ENCODE measurements at regions not wholly inside any gene's neighbourhood (a gene's known extent, or its start where the extent isn't known, plus 50 kb on each side); places are given as distances from the start of the nearest gene placed in this dataset.
A peak's percentile ranks its signal among the peaks of the same experiment; 100 is the strongest.

DNA sequence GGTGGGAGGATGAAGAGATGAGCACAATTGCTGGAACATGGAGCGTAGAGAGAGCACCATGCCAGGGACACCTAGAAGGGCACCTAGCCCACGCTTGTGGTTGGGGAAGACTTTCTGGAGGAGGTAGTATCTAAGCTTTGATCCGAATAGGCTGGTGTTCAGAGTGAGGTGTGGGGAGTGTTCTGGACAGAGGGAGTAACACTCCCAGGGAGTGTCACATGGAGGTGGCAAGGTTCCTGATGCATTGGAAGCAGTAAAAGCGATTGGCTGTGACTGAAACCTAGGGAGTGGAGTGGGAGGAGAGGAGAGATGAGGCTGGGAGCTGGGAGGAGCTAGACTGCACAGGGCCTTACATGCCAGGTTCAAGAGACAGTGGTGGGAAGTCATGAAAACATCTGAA lies 188.0 kb upstream of the NCAM1 start:
- Mint-ChIP-seq H3K9me3 (no peaks in the 10 kb centered on the region), H3K27ac (ENCODE audit: unreplicated experiment) (peak overlapping the region; percentile 21), H3K27me3 (ENCODE audit: low read depth) (no peaks in the 10 kb centered on the region), H3K4me3 (no peak overlapping the region), H3K36me3 (ENCODE audit: low read depth) (no peaks in the 10 kb centered on the region), H3K4me1 (peaks cover 9% of the 10 kb centered on the region)
- TF ChIP-seq, protein P1, sequence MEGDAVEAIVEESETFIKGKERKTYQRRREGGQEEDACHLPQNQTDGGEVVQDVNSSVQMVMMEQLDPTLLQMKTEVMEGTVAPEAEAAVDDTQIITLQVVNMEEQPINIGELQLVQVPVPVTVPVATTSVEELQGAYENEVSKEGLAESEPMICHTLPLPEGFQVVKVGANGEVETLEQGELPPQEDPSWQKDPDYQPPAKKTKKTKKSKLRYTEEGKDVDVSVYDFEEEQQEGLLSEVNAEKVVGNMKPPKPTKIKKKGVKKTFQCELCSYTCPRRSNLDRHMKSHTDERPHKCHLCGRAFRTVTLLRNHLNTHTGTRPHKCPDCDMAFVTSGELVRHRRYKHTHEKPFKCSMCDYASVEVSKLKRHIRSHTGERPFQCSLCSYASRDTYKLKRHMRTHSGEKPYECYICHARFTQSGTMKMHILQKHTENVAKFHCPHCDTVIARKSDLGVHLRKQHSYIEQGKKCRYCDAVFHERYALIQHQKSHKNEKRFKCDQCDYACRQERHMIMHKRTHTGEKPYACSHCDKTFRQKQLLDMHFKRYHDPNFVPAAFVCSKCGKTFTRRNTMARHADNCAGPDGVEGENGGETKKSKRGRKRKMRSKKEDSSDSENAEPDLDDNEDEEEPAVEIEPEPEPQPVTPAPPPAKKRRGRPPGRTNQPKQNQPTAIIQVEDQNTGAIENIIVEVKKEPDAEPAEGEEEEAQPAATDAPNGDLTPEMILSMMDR (conservative IDR thresholded peaks at IDR 0.05) = no peak
- no peak for DNase-seq (ENCODE audit: low read depth, low spot score)

- TF ChIP-seq, protein P1 (conservative IDR thresholded peaks at IDR 0.05) = no peak
- Mint-ChIP-seq H3K4me1 (peaks cover 4% of the 10 kb centered on the region), H3K27ac (ENCODE audit: unreplicated experiment) (no peak overlapping the region), H3K27me3 (ENCODE audit: low read depth) (no peaks in the 10 kb centered on the region), H3K4me3 (no peak overlapping the region), H3K36me3 (ENCODE audit: low read depth) (no peaks in the 10 kb centered on the region), H3K9me3 (no peaks in the 10 kb centered on the region)
- no peak for DNase-seq (ENCODE audit: low read depth, low spot score)
These were observed 184.4 kb upstream of the NCAM1 start for GRCh38 chr11:112776834-112777233.

- Mint-ChIP-seq H3K4me3 (no peak overlapping the region), H3K36me3 (ENCODE audit: low read depth) (no peaks in the 10 kb centered on the region), H3K27ac (ENCODE audit: unreplicated experiment) (peak overlapping the region; percentile 54), H3K4me1 (peaks cover 4% of the 10 kb centered on the region), H3K27me3 (ENCODE audit: low read depth) (no peaks in the 10 kb centered on the region), H3K9me3 (no peaks in the 10 kb centered on the region)
- DNase-seq (ENCODE audit: low read depth, low spot score) = no peak
- TF ChIP-seq, protein P1 (conservative IDR thresholded peaks at IDR 0.05) = no peak
These were observed 183.9 kb upstream of the NCAM1 start for GRCh38 chr11:112777283-112777751.

GRCh38 chr11:112778091-112778876 lies 182.9 kb upstream of the NCAM1 start:
- Mint-ChIP-seq H3K4me3 (no peak overlapping the region), H3K27ac (ENCODE audit: unreplicated experiment) (no peak overlapping the region), H3K36me3 (ENCODE audit: low read depth) (no peaks in the 10 kb centered on the region), H3K9me3 (no peaks in the 10 kb centered on the region), H3K27me3 (ENCODE audit: low read depth) (no peaks in the 10 kb centered on the region), H3K4me1 (peaks cover 4% of the 10 kb centered on the region)
- DNase-seq (ENCODE audit: low read depth, low spot score) = no peak
- TF ChIP-seq, protein P1 (conservative IDR thresholded peaks at IDR 0.05) = no peak

- no peak overlapping the region for H3K27ac Mint-ChIP-seq (ENCODE audit: unreplicated experiment)
- H3K4me1 Mint-ChIP-seq = peaks cover 4% of the 10 kb centered on the region
- H3K27me3 Mint-ChIP-seq (ENCODE audit: low read depth) = no peaks in the 10 kb centered on the region
- no peaks in the 10 kb centered on the region for H3K9me3 Mint-ChIP-seq
- no peak overlapping the region for H3K4me3 Mint-ChIP-seq
- DNase-seq (ENCODE audit: low read depth, low spot score) = no peak
- no peaks in the 10 kb centered on the region for H3K36me3 Mint-ChIP-seq (ENCODE audit: low read depth)
- TF ChIP-seq, protein P1 (conservative IDR thresholded peaks at IDR 0.05) = no peak
These were observed 182.3 kb upstream of the NCAM1 start for GRCh38 chr11:112778877-112779266.

Data from neural crest cell (in vitro differentiated cells).